ENCODE measurements at regions not wholly inside any gene's neighbourhood (a gene's known extent, or its start where the extent isn't known, plus 50 kb on each side); places are given as distances from the start of the nearest gene placed in this dataset.
"Not testable (repeated sequence)": the region's sequence is repeated elsewhere in the genome, so short reads cannot be mapped to it uniquely, and the experiment has no call there.

GRCh38 chr22:47307326-47307725 lies 544.9 kb downstream of the TBC1D22A start:
- peak; percentile 4 for DNase-seq (ENCODE audit: low read depth)
- Histone ChIP-seq H3K27me3 (ENCODE audit: control insufficient read depth, insufficient read depth, low read length) (no peaks in the 10 kb centered on the region), H3K4me3 (ENCODE audit: low read depth, low read length) (no peak overlapping the region), H3K36me3 (ENCODE audit: control insufficient read depth, insufficient read depth, low read length) (no peaks in the 10 kb centered on the region)
- no peak for TF ChIP-seq CTCF (IDR thresholded peaks at IDR 0.05; ENCODE audit: insufficient read depth, low read length, severe bottlenecking)
- no peak for FAIRE-seq

- DNase-seq (ENCODE audit: low read depth) (no peak), FAIRE-seq (no peak)
- H3K4me3 ChIP-seq (ENCODE audit: low read depth, low read length) = no peak overlapping the region
These were observed 542.4 kb downstream of the TBC1D22A start for GRCh38 chr22:47304854-47305253.

GRCh38 chr22:47304191-47304831 lies 541.9 kb downstream of the TBC1D22A start:
- H3K4me3 ChIP-seq (ENCODE audit: low read depth, low read length) = no peak overlapping the region
- FAIRE-seq (no peak), DNase-seq (ENCODE audit: low read depth) (no peak)
- H3K27me3 ChIP-seq (ENCODE audit: control insufficient read depth, insufficient read depth, low read length) = no peaks in the 10 kb centered on the region
- H3K36me3 ChIP-seq (ENCODE audit: control insufficient read depth, insufficient read depth, low read length) = no peaks in the 10 kb centered on the region
- TF ChIP-seq CTCF (IDR thresholded peaks at IDR 0.05; ENCODE audit: insufficient read depth, low read length, severe bottlenecking) = no peak

More at GRCh38 chr22:47304854-47305253, 542.4 kb downstream of the TBC1D22A start:
- Histone ChIP-seq H3K27me3 (ENCODE audit: control insufficient read depth, insufficient read depth, low read length) (no peaks in the 10 kb centered on the region), H3K36me3 (ENCODE audit: control insufficient read depth, insufficient read depth, low read length) (no peaks in the 10 kb centered on the region)
- TF ChIP-seq CTCF (IDR thresholded peaks at IDR 0.05; ENCODE audit: insufficient read depth, low read length, severe bottlenecking) = no peak

GRCh38 chr22:47303161-47303890 lies 540.9 kb downstream of the TBC1D22A start:
- no peak for FAIRE-seq
- no peak overlapping the region for H3K4me3 ChIP-seq (ENCODE audit: low read depth, low read length)
- no peak for TF ChIP-seq CTCF (IDR thresholded peaks at IDR 0.05; ENCODE audit: insufficient read depth, low read length, severe bottlenecking)
- DNase-seq (ENCODE audit: low read depth) = no peak
- no peaks in the 10 kb centered on the region for H3K27me3 ChIP-seq (ENCODE audit: control insufficient read depth, insufficient read depth, low read length)
- H3K36me3 ChIP-seq (ENCODE audit: control insufficient read depth, insufficient read depth, low read length) = no peaks in the 10 kb centered on the region

- DNase-seq (ENCODE audit: low read depth); H3K36me3 ChIP-seq (ENCODE audit: control insufficient read depth, insufficient read depth, low read length); H3K4me3 ChIP-seq (ENCODE audit: low read depth, low read length); H3K27me3 ChIP-seq (ENCODE audit: control insufficient read depth, insufficient read depth, low read length); FAIRE-seq: not testable (repeated sequence)
These were observed 540.1 kb downstream of the TBC1D22A start for GRCh38 chr22:47302587-47302986.

GRCh38 chr22:47301820-47302475 lies 539.5 kb downstream of the TBC1D22A start:
- no peak for FAIRE-seq
- no peak for TF ChIP-seq CTCF (IDR thresholded peaks at IDR 0.05; ENCODE audit: insufficient read depth, low read length, severe bottlenecking)

More at GRCh38 chr22:47301820-47302475, 539.5 kb downstream of the TBC1D22A start:
- H3K27me3 ChIP-seq (ENCODE audit: control insufficient read depth, insufficient read depth, low read length) = no peaks in the 10 kb centered on the region
- no peak overlapping the region for H3K4me3 ChIP-seq (ENCODE audit: low read depth, low read length)
- H3K36me3 ChIP-seq (ENCODE audit: control insufficient read depth, insufficient read depth, low read length) = no peaks in the 10 kb centered on the region
- DNase-seq (ENCODE audit: low read depth) = no peak

All from bronchial epithelial cell (primary cell).